ENCODE measurements at regions not wholly inside any gene's neighbourhood (a gene's known extent, or its start where the extent isn't known, plus 50 kb on each side); places are given as distances from the start of the nearest gene placed in this dataset.

DNA sequence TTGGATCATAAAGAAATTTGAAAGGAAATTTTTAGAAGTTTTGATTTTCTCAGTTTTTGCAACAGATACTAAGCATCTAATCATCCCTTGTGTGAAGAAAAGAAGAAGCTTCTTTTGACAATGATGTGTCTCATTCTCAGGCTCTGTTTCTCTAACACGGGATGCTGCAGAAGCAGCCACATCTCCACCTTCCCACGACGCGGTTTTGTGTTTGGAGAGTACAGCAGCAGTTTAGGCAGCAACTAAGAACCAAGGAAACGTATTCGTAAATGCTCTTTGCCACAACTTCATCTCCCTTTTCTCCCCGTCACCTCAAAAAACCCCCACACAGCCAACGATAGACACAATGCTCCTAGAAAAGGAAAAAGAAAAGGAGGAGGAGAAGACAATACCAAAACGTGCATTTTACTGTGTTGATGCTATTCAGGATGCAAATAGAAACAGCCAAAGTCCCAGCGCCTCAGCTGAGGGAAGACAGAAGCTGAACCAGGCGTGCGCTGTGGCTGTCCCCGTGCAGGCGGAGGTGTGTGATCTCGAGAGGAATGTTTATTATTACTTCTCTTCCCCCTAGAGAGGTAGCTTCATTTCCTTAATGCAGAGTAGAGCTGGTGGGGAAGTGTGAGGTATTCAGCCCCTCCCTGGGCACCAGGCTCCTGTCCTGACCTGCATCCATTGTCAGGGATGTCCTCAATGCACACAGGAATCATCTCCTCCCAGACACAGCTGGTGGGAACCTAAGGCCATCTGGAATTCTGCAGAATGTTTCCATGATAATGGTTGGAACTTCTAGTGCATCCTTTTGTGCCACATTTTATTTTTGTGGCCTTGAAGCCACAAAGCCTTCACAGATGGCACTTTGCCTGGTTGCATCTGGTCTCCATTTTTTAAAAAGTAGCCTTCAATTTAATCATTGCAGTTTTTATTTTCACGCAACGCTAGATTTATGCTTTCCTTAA, 174.6 kb upstream of the KLF6 start:
- WGBS, 2 experiments (ENCODE audit: low coverage in 1 of 2, low lambda C conversion rate in 2 of 2, missing lambda C conversion rate in 2 of 2), result 82 to 83% methylated on average over 17 of the region's 17 CpGs
- DNase-seq, result no peak
- Histone ChIP-seq H3K9me2 (ENCODE audit: insufficient read depth) (no peaks in the 10 kb centered on the region), H2AFZ (no peak overlapping the region), H3F3A (ENCODE audit: insufficient read depth) (no peaks in the 10 kb centered on the region), H3K4me3 (no peak overlapping the region), H4K20me1 (ENCODE audit: insufficient read depth) (no peaks in the 10 kb centered on the region), H3K9ac (no peak overlapping the region), H3K36me3 (ENCODE audit: low read depth) (no peaks in the 10 kb centered on the region), H3K27me3 (replicated peaks; ENCODE audit: insufficient read depth) (no peaks in the 10 kb centered on the region), H3K4me2 (ENCODE audit: unreplicated experiment) (no peak overlapping the region), H3K79me2 (ENCODE audit: insufficient read depth) (no peaks in the 10 kb centered on the region), H3K4me1 (ENCODE audit: insufficient read depth) (no peaks in the 10 kb centered on the region), H3K9me3 (ENCODE audit: low read depth) (no peaks in the 10 kb centered on the region), H3K27ac (no peak overlapping the region)
- in situ Hi-C loops (cut with MboI), result no loop called here
- no peak for TF ChIP-seq EZH2 (IDR thresholded peaks at IDR 0.05; ENCODE audit: insufficient read depth, poor library complexity, severe bottlenecking)
- TF ChIP-seq EZH2phosphoT487 (IDR thresholded peaks at IDR 0.05; ENCODE audit: insufficient read depth, low read depth), result no peak

DNA sequence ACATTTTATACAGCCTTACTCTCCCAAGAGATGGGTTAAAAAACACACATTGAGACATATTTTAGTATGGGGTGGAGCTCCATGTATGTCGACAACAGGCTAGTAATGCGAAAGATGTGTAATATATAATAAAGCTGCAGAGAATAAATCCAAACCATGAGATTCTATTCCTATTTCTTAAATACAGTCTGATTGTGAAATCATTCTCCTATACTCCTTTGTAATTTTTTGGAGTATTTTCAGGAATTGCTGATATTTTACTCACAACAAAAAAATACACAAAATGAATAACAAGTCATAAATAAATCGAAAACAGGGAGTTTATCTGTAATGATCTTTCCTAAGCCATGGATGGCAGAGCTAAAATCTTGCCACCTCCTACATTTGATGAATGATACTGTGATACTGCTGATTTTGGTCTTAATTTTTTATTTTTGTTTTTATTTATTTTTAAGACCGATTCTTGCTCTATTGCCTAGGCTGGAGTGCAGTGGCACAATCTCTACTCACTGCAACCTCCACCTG, 173.5 kb upstream of the KLF6 start:
- Histone ChIP-seq H3K27me3 (replicated peaks; ENCODE audit: insufficient read depth) (no peaks in the 10 kb centered on the region), H4K20me1 (ENCODE audit: insufficient read depth) (no peaks in the 10 kb centered on the region), H3K9ac (no peak overlapping the region), H3K4me3 (no peak overlapping the region), H3K27ac (no peak overlapping the region), H3K9me2 (ENCODE audit: insufficient read depth) (no peaks in the 10 kb centered on the region), H3K4me1 (ENCODE audit: insufficient read depth) (no peaks in the 10 kb centered on the region), H3K9me3 (ENCODE audit: low read depth) (no peaks in the 10 kb centered on the region), H3K79me2 (ENCODE audit: insufficient read depth) (no peaks in the 10 kb centered on the region), H3F3A (ENCODE audit: insufficient read depth) (no peaks in the 10 kb centered on the region), H2AFZ (no peak overlapping the region), H3K4me2 (ENCODE audit: unreplicated experiment) (no peak overlapping the region), H3K36me3 (ENCODE audit: low read depth) (no peaks in the 10 kb centered on the region)
- TF ChIP-seq EZH2phosphoT487 (IDR thresholded peaks at IDR 0.05; ENCODE audit: insufficient read depth, low read depth) (no peak), EZH2 (IDR thresholded peaks at IDR 0.05; ENCODE audit: insufficient read depth, poor library complexity, severe bottlenecking) (no peak)
- in situ Hi-C loops (cut with MboI), result no loop called here
- WGBS, 2 experiments (ENCODE audit: low coverage in 1 of 2, low lambda C conversion rate in 2 of 2, missing lambda C conversion rate in 2 of 2), result 70 to 78% methylated on average over 4 of the region's 4 CpGs
- no peak for DNase-seq

DNA sequence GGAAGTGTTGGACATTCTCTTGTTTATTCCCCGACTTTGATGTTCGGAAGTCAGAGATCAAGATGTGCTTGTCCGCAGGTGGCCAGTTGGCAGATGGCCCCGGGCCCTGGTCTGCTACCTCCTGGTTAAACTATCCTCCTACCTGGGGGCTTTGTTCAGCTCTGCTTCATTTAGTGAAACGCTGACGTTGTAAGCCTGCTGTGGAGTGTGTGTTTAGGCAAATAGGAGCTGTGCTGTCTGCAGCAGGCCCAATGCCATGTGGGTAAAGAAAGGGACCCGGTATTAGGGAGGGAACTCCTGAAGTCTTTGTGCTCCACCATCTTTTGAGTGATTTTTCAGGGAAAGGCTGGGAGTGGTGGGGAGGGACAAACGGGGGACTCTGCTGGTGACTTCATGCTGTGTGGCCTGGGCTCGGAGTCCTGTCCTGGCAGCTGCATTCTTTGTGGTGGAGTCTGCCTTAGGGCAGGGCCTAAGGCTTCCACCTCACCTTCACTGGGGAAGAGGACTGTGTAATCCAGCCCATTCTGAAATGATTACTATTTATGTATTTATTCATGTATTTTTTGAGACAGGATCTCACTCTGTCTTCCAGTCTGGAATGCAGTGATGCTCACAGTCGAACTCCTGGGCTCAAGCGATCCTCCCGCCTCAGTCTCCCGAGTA, 171.1 kb upstream of the KLF6 start:
- 76 to 80% methylated on average over 13 of the region's 13 CpGs for WGBS, 2 experiments (ENCODE audit: low coverage in 1 of 2, low lambda C conversion rate in 2 of 2, missing lambda C conversion rate in 2 of 2)

DNA sequence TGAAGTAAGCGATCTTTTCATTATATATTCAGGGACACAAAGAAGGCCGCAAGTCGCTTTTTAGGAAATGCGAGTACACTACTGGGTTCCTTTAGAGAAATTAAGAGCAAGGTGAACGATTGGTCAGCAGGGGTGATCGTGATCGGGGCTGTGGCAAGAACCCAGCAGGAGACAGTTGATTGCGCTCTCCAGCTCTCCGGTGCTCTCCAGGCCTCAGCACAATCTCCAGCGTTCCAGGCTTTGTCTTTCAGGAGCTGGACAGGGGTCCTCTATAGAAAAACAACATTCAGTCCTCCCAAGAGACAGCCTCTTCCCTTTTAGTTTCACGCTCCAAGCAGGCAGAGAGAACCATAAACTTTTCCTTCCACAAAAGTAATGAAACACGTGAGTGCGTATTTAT, 170.5 kb upstream of the KLF6 start:
- TF ChIP-seq EZH2 (IDR thresholded peaks at IDR 0.05; ENCODE audit: insufficient read depth, poor library complexity, severe bottlenecking), result no peak
- no peak for TF ChIP-seq EZH2phosphoT487 (IDR thresholded peaks at IDR 0.05; ENCODE audit: insufficient read depth, low read depth)
- Histone ChIP-seq H3K79me2 (ENCODE audit: insufficient read depth) (no peaks in the 10 kb centered on the region), H3K9me3 (ENCODE audit: low read depth) (no peaks in the 10 kb centered on the region), H2AFZ (no peak overlapping the region), H3K27me3 (replicated peaks; ENCODE audit: insufficient read depth) (no peaks in the 10 kb centered on the region), H3K9ac (no peak overlapping the region), H3K4me2 (ENCODE audit: unreplicated experiment) (no peak overlapping the region), H3K4me3 (no peak overlapping the region), H3K27ac (no peak overlapping the region), H3F3A (ENCODE audit: insufficient read depth) (no peaks in the 10 kb centered on the region), H3K4me1 (ENCODE audit: insufficient read depth) (no peaks in the 10 kb centered on the region), H3K36me3 (ENCODE audit: low read depth) (no peaks in the 10 kb centered on the region), H4K20me1 (ENCODE audit: insufficient read depth) (no peaks in the 10 kb centered on the region), H3K9me2 (ENCODE audit: insufficient read depth) (no peaks in the 10 kb centered on the region)
- in situ Hi-C loops (cut with MboI), result no loop called here
- DNase-seq, result no peak
- 92 to 96% methylated on average over 13 of the region's 13 CpGs for WGBS, 2 experiments (ENCODE audit: low coverage in 1 of 2, low lambda C conversion rate in 2 of 2, missing lambda C conversion rate in 2 of 2)

More for the DNA sequence above, 171.1 kb upstream of the KLF6 start:
- DNase-seq, result no peak
- Histone ChIP-seq H3K4me1 (ENCODE audit: insufficient read depth) (no peaks in the 10 kb centered on the region), H4K20me1 (ENCODE audit: insufficient read depth) (no peaks in the 10 kb centered on the region), H3K9me2 (ENCODE audit: insufficient read depth) (no peaks in the 10 kb centered on the region), H3K9ac (no peak overlapping the region), H3K36me3 (ENCODE audit: low read depth) (no peaks in the 10 kb centered on the region), H2AFZ (no peak overlapping the region), H3F3A (ENCODE audit: insufficient read depth) (no peaks in the 10 kb centered on the region), H3K4me3 (no peak overlapping the region), H3K27ac (no peak overlapping the region), H3K9me3 (ENCODE audit: low read depth) (no peaks in the 10 kb centered on the region), H3K27me3 (replicated peaks; ENCODE audit: insufficient read depth) (no peaks in the 10 kb centered on the region), H3K4me2 (ENCODE audit: unreplicated experiment) (no peak overlapping the region), H3K79me2 (ENCODE audit: insufficient read depth) (no peaks in the 10 kb centered on the region)
- TF ChIP-seq EZH2 (IDR thresholded peaks at IDR 0.05; ENCODE audit: insufficient read depth, poor library complexity, severe bottlenecking), result no peak
- TF ChIP-seq EZH2phosphoT487 (IDR thresholded peaks at IDR 0.05; ENCODE audit: insufficient read depth, low read depth), result no peak
- in situ Hi-C loops (cut with MboI), result no loop called here
